HG02571 (cell line): ENCODE measurements at regions not wholly inside any gene's neighbourhood (a gene's known extent, or its start where the extent isn't known, plus 50 kb on each side); places are given as distances from the start of the nearest gene placed in this dataset.
"Not testable (repeated sequence)": the region's sequence is repeated elsewhere in the genome, so short reads cannot be mapped to it uniquely, and the experiment has no call there.

Experiments used
- ATAC-seq: cut with Tn5 transposase; IDR thresholded peaks from one replicate; pipeline ENCODE4 v1.9.1; 2021; ENCODE audit warnings: mild to moderate bottlenecking, moderate library complexity; ENCODE audit not compliant: unreplicated experiment

- ATAC-seq = no peak
Observed at GRCh38 chr6:16041327-16041726, 87.6 kb upstream of the MYLIP start.

GRCh38 chr6:16040628-16040974 lies 88.3 kb upstream of the MYLIP start:
- no peak for ATAC-seq

DNA sequence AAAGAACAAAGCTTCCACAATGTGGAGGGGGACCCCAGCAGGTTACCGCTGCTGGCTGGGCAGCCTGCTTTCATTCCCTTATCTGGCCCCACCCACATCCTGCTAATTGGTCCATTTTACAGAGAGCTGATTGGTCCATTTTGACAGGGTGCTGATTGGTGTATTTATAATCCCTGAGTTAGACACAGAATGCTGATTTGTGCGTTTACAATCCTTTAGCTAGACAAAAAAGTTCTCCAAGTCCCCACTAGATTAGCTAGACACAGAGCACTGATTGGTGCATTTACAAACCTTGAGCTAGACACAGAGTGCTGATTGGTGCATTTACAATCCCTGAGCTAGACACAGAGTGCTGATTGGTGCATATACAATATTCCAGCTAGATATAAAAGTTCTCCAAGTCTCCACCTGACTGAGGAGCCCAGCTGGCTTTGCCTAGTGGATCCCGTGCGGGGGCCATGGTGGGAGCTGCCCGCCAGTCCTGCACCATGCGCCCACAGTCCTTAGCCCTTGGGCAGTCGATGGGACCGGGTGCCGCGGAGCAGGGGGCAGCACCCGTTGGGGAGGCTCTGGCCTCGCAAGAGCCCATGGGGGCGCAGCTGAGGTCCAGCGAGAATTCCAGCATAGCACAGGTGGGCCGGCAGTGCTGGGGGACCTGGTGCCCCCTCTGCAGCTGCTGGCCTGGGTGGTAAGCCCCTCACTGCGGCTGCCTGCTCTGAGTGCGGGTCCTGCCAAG lies 88.8 kb upstream of the MYLIP start:
- not testable (repeated sequence) for ATAC-seq

- ATAC-seq = no peak
Observed at GRCh38 chr6:16038938-16039337, 89.9 kb upstream of the MYLIP start.

DNA sequence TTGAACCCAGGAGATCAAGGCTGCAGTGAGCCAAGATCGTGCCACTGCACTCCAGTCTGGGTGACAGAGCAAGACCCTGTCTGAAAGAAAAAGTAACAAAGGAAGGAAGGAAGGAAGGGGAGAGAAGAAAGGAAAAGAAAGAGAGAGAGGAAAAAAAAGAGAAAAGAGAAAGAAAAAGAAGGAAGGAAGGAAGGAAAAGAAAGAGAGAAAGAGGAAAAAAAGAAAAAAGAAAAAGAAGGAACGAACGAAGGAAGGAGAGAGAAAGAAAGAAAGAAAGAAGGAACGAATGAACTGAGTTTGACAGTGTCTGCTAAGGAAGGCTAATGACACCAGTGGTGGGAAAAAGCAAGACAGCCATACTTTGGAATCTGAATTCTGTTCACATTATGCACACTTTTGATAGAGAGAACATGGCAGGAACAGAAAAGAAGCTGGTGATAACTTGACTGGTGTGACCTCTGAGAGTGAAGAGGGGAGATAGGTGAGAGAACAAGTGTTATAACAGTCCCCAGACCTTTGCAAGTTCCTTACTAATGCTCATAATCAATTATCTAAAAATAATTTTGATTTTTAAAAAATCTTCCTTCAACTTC lies 93.3 kb upstream of the MYLIP start:
- no peak for ATAC-seq

GRCh38 chr6:16033214-16033613 lies 95.7 kb upstream of the MYLIP start:
- ATAC-seq = no peak

GRCh38 chr6:16031278-16031981 lies 97.5 kb upstream of the MYLIP start:
- no peak for ATAC-seq

GRCh38 chr6:16028966-16029365 lies 99.9 kb upstream of the MYLIP start:
- no peak for ATAC-seq

GRCh38 chr6:16020259-16020658 lies 108.6 kb upstream of the MYLIP start:
- no peak for ATAC-seq

- ATAC-seq = no peak
Observed at GRCh38 chr6:16019462-16019861, 109.4 kb upstream of the MYLIP start.

- no peak for ATAC-seq
Observed at GRCh38 chr6:16018626-16019025, 110.3 kb upstream of the MYLIP start.

DNA sequence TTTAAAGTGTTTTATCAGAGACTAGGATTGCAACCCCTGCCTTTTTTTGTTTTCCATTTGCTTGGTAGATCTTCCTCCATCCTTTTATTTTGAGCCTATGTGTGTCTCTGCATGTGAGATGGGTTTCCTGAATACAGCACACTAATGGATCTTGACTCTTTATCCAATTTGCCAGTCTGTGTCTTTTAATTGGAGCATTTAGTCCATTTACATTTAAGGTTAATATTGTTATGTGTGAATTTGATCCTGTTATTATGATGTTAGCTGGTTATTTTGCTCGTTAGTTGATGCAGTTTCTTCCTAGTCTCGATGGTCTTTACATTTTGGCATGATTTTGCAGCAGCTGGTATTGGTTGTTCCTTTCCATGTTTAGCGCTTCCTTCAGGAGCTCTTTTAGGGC lies 114.6 kb upstream of the MYLIP start:
- ATAC-seq = not testable (repeated sequence)

- no peak for ATAC-seq
Observed at GRCh38 chr6:16007146-16007545, 121.7 kb upstream of the MYLIP start.

DNA sequence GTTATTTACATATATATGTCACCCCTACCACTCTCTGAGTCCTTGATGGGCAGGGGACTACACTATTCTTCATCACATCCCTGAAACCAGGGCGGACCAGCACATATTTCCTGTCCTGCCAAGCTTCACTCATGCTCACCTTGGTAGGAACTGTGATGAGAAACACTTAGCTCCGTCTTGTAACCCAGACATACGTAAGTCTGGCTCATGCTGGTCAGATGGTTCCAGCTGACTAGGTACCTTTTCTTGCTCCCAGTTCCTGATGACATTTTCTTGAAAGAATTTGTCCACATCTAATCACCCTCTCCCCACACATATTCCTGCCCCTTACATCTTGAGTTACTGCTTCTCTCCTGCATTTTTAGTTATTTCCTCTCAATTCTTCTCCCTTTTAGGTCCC lies 122.2 kb upstream of the MYLIP start:
- no peak for ATAC-seq

DNA sequence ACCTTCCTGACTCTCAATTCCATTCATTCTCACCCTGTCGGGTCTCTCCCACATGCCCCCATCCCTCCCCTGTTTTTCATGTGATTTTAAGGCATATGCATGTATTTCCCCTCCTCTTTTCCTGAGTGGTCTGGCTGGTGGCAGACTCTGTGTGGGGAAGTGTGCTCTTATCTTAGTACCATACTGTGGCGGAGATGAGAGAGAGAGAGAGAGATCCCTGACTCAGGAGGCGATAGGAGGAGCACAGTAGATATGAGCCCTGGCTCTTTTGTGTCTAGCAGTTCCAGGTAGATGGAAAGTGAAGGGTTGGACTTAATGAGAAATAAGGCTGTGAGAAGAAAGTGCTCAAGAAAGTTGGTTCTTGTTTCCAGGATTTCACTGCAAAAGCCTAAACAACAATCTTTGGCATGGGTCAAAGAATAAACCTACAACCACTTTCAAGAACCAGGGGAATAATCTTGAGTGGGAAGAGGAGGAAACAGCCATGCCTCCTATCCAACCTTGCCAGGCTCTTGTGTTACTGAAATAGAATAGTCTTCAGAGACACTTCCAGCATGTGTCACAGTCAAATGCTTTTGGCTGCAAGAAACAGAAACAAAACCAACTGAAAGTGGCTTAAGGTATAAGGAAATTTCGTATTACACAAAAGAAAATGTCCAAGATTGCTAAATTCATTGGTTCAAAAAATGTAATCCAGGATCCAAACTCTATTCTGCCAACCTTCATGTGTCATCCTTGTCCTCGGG lies 123.8 kb upstream of the MYLIP start:
- ATAC-seq = no peak

DNA sequence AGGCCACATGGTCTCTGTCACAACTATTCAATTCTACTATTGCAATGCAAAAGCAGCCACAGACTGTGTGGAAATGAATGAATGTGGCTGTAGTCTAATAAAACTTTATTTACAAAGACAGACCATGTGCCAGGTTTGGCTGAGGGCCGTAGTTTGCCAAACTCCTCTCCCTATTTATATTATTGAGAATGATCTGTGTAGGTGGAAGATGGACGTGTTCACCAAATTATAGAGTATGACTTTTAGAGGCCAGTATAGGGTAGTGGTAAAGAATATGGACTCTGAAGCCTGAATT lies 125.7 kb upstream of the MYLIP start:
- ATAC-seq = no peak

DNA sequence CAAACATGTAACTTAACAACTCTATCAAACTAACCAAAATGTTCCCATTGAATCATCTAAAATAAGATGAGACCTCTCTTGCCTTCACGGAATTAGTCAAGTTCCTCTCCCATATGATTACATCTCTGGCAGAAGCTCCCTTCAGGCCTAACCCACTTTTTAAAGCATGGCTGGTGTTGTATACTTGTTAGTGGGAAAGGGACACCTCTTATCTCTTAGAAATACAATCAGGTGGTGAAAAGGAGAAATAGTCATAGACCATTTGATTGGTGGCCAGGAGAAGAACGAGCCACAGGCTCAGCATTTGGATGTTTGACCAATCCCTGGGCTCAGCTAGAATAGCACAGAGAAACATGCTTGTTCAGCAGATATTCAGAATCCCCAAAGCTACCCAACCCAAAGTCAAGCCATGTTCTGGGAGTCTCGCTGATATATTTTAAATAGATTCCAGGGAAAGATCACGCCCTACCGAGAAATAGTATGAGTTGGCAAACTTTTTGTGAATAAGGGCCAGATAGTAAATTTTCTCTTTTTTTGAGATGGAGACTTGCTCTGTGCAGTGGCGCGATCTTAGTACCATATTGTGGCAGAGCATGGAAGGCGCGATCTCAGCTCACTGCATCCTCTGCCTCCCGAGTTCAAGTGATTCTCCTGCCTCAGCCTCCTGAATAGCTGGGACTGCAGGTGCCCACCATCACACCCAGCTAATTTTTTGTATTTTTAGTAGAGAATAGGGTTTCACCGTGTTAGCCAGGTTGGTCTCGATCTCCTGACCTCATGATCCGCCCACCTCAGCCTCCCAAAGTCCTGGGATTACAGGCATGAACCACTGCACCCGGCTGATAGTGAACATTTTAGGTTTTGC lies 126.3 kb upstream of the MYLIP start:
- ATAC-seq = no peak

DNA sequence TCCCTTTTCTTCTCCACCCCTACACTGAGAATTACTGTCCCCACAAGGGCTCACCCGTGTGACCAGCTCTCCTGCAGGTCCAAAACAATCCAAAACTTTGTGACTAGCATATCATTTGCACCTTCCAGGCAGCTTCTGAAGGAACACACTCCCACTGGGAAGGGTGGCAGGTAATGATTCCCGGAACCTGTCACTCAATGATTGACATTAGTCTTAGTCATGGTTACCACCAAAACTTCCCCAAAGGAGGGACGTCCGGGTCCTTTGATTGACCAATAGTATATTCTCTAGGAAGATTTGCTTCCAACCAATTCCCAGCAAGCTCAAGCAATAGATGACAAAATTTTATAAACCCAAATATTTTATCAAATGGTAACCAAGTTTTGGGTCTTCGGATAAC lies 127.7 kb upstream of the MYLIP start:
- ATAC-seq = no peak

GRCh38 chr6:15999201-15999600 lies 129.7 kb upstream of the MYLIP start:
- ATAC-seq = no peak

DNA sequence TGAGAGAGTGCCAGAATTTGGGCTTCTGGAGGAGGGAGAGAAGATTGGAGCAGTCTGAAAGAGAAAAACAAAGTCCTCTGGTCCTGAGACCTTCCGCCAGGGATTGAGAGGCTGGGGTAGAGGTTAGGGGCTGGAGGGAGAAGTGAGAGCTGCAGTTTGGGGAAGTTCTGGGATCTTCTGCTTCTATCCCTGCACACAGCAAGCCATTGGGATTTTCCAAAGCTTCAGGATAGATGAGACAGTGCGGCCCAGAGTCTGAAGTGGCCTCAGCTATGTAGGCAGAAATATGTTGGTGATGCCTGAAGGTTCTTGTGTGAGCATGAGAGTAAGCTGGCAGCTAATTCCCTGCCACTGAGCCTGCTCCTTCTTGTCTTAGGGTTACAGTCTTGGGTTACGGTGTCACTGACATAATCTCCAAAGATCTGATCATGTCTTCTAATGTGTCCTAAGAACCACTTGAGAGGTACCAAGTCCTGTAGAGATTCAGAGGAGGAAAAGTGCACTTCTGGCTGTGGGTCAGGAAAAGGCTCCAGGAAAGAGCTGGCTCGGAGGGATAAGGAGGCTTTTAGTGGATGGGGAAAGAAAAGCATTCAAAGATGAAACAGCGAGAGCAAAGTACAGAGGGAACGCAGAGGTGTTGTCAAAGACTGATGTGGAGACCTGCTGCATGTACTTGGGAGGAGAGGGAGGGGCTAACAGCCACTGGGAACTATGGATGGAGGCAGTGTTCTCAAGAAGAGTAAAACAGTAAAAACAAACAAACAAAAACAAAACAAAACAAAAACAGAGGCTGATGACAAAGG lies 131.1 kb upstream of the MYLIP start:
- no peak for ATAC-seq
